Activated T-helper 1 cell treated with anti-CD3 and anti-CD28 coated beads, Interleukin-12 subunit alpha, Interleukin-12 subunit beta, Interleukin-2, Interleukin-4 antibody, amounts not matched to agents 30 ng/mL and 10 ng/mL and 1 ng/mL, durations not matched to agents 14 hours and 24 hours and 36 hours (primary cell): ENCODE measurements at regions not wholly inside any gene's neighbourhood (a gene's known extent, or its start where the extent isn't known, plus 50 kb on each side); places are given as distances from the start of the nearest gene placed in this dataset.
"Not testable (repeated sequence)": the region's sequence is repeated elsewhere in the genome, so short reads cannot be mapped to it uniquely, and the experiment has no call there.

ENCODE experiments used
- DNase-seq: peaks from one replicate; pipeline ENCODE4 v3.0.0; 2021; ENCODE audit warnings: low spot score
- H3K27ac Mint-ChIP-seq: one replicate; pipeline ENCODE4 v1.8.0; 2021; ENCODE audit warnings: mild to moderate bottlenecking, mixed read lengths
- H3K27me3 Mint-ChIP-seq: one replicate; pipeline ENCODE4 v1.8.0; 2022; ENCODE audit warnings: mild to moderate bottlenecking, moderate library complexity, mixed read lengths; ENCODE audit not compliant: insufficient read depth
- H3K36me3 Mint-ChIP-seq: one replicate; pipeline ENCODE4 v1.8.0; 2021; ENCODE audit warnings: low read depth, mixed read lengths
- H3K4me1 Mint-ChIP-seq: one replicate; pipeline ENCODE4 v1.8.0; 2021; ENCODE audit warnings: low read depth, mixed read lengths
- H3K4me3 Mint-ChIP-seq: one replicate; pipeline ENCODE4 v1.8.0; 2021; ENCODE audit warnings: mild to moderate bottlenecking, moderate library complexity, mixed read lengths
- H3K9me3 Mint-ChIP-seq: one replicate; pipeline ENCODE4 v1.8.0; 2021; ENCODE audit warnings: mixed read lengths
- intact Hi-C: fragments of 100-400 bp; cut with micrococcal nuclease; formaldehyde crosslinking; loops from one replicate; pipeline ENCODE4 v1.15.1; 2024

GRCh38 chr19:34871911-34872310, 54.8 kb upstream of the ZNF30 start:
- H3K4me3 Mint-ChIP-seq, H3K27me3 Mint-ChIP-seq, H3K4me1 Mint-ChIP-seq, H3K36me3 Mint-ChIP-seq, H3K27ac Mint-ChIP-seq, DNase-seq, H3K9me3 Mint-ChIP-seq, intact Hi-C loops: not testable (repeated sequence)

GRCh38 chr19:34867631-34868030, 59.1 kb upstream of the ZNF30 start:
- H3K27ac Mint-ChIP-seq = no peak overlapping the region
- H3K9me3 Mint-ChIP-seq = peaks cover 12% of the 10 kb centered on the region
- H3K4me1 Mint-ChIP-seq = no peaks in the 10 kb centered on the region
- DNase-seq = no peak
- no peak overlapping the region for H3K4me3 Mint-ChIP-seq
- no peaks in the 10 kb centered on the region for H3K36me3 Mint-ChIP-seq
- H3K27me3 Mint-ChIP-seq = peaks cover 2% of the 10 kb centered on the region
- intact Hi-C loops = no loop called here

DNA sequence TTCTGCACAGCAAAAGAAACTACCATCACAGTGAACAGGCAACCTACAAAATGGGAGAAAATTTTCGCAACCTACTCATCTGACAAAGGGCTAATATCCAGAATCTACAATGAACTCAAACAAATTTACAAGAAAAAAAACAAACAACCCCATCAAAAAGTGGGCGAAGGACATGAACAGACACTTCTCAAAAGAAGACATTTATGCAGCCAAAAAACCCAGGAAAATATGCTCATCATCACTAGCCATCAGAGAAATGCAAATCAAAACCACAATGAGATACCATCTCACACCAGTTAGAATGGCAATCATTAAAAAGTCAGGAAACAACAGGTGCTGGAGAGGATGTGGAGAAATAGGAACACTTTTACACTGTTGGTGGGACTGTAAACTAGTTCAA, 61.5 kb upstream of the ZNF30 start:
- H3K4me3 Mint-ChIP-seq, H3K27ac Mint-ChIP-seq, H3K4me1 Mint-ChIP-seq, H3K36me3 Mint-ChIP-seq, intact Hi-C loops, DNase-seq, H3K27me3 Mint-ChIP-seq: not testable (repeated sequence)
- peaks cover 12% of the 10 kb centered on the region for H3K9me3 Mint-ChIP-seq

GRCh38 chr19:34859823-34860736, 66.6 kb upstream of the ZNF30 start:
- peaks cover 23% of the 10 kb centered on the region for H3K4me1 Mint-ChIP-seq
- DNase-seq, H3K36me3 Mint-ChIP-seq, H3K27me3 Mint-ChIP-seq, intact Hi-C loops: not testable (repeated sequence)
- peak overlapping the region; percentile 45 for H3K27ac Mint-ChIP-seq
- H3K4me3 Mint-ChIP-seq = peak overlapping the region; percentile 89
- H3K9me3 Mint-ChIP-seq = peaks cover 17% of the 10 kb centered on the region

DNA sequence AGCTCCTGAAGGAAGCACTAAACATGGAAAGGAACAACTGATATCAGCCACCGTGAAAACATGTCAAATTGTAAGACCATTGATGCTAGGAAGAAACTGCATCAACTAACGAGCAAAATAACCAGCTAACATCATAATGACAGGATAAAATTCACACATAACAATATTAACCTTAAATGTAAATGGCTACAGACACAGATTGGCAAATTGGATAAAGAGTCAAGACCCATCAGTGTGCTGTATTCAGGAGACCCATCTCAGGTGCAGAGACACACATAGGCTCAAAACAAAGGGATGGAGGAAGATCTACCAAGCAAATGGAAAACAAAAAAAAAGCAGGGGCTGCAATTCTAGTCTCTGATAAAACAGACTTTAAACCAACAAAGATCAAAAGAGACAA, 67.4 kb upstream of the ZNF30 start:
- intact Hi-C loops, H3K27me3 Mint-ChIP-seq, DNase-seq, H3K27ac Mint-ChIP-seq, H3K36me3 Mint-ChIP-seq: not testable (repeated sequence)
- peaks cover 23% of the 10 kb centered on the region for H3K4me1 Mint-ChIP-seq
- H3K4me3 Mint-ChIP-seq = peak overlapping the region; percentile 89
- H3K9me3 Mint-ChIP-seq = peaks cover 17% of the 10 kb centered on the region

DNA sequence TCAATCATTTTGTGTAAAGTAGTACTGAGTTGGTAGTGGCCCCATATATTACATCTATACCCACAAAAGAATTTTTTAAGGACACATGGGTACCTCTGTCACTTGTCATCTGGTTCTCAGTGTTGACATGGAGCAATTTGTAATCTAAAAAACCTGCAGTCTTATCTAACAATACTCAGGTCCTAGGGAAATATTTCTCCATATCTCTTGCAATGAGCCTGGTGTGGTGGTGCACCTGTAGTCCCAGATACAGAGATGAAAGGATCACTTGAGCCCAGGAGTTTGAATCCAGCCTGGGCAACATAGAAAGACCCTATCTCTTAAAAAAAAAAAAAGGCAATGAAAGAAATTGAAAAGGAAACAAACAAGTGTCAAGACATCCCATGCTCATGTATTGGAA, 70.7 kb upstream of the ZNF30 start:
- peaks cover 23% of the 10 kb centered on the region for H3K4me1 Mint-ChIP-seq
- H3K27ac Mint-ChIP-seq = no peak overlapping the region
- H3K36me3 Mint-ChIP-seq = peaks cover 6% of the 10 kb centered on the region
- H3K27me3 Mint-ChIP-seq = no peaks in the 10 kb centered on the region
- DNase-seq = no peak
- peaks cover 17% of the 10 kb centered on the region for H3K9me3 Mint-ChIP-seq
- no peak overlapping the region for H3K4me3 Mint-ChIP-seq
- intact Hi-C loops = no loop called here

DNA sequence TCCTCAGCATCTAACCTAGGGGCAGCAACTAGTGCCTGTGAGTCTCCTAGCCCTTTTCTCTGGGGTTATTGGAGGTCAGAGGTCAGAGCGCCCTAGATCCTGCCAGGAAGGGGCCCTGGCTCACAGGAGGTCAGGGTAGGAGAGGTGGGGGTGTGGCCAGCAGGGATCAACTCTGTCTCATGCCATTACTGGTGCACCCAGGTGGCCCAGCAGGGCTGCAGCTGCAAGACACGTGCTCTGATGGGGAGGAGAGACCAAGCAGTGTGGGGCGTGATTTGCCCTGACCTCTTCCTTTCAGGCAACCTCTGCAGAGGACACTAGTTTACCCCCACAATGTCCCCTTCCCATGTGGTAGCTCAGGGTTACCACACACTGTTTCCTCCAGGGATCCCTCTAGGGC, 73.3 kb upstream of the ZNF30 start:
- H3K36me3 Mint-ChIP-seq = peaks cover 3% of the 10 kb centered on the region
- no peaks in the 10 kb centered on the region for H3K27me3 Mint-ChIP-seq
- DNase-seq = no peak
- intact Hi-C loops = no loop called here
- peaks cover 14% of the 10 kb centered on the region for H3K9me3 Mint-ChIP-seq
- no peak overlapping the region for H3K4me3 Mint-ChIP-seq
- H3K4me1 Mint-ChIP-seq = peaks cover 5% of the 10 kb centered on the region
- no peak overlapping the region for H3K27ac Mint-ChIP-seq

GRCh38 chr19:34852669-34853068, 74.0 kb upstream of the ZNF30 start:
- peaks cover 13% of the 10 kb centered on the region for H3K9me3 Mint-ChIP-seq
- no peak overlapping the region for H3K4me3 Mint-ChIP-seq
- peaks cover 2% of the 10 kb centered on the region for H3K36me3 Mint-ChIP-seq
- no peak overlapping the region for H3K27ac Mint-ChIP-seq
- H3K27me3 Mint-ChIP-seq = no peaks in the 10 kb centered on the region
- intact Hi-C loops = no loop called here
- no peaks in the 10 kb centered on the region for H3K4me1 Mint-ChIP-seq
- no peak for DNase-seq

GRCh38 chr19:34851277-34851804, 75.4 kb upstream of the ZNF30 start:
- intact Hi-C loops = no loop called here
- Mint-ChIP-seq H3K27me3 (no peaks in the 10 kb centered on the region), H3K4me3 (no peak overlapping the region), H3K36me3 (peaks cover 2% of the 10 kb centered on the region), H3K9me3 (peaks cover 9% of the 10 kb centered on the region), H3K27ac (no peak overlapping the region), H3K4me1 (no peaks in the 10 kb centered on the region)
- DNase-seq = no peak

- H3K9me3 Mint-ChIP-seq = peaks cover 5% of the 10 kb centered on the region
- no peaks in the 10 kb centered on the region for H3K27me3 Mint-ChIP-seq
Measured at GRCh38 chr19:34847393-34847792, 74.4 kb upstream of the ZNF599 start.

GRCh38 chr19:34844277-34844676, 71.3 kb upstream of the ZNF599 start:
- Mint-ChIP-seq H3K4me3 (no peak overlapping the region), H3K9me3 (peaks cover 5% of the 10 kb centered on the region), H3K27me3 (no peaks in the 10 kb centered on the region), H3K36me3 (peaks cover 2% of the 10 kb centered on the region), H3K27ac (no peak overlapping the region), H3K4me1 (no peaks in the 10 kb centered on the region)
- no peak for DNase-seq
- intact Hi-C loops = no loop called here

More at GRCh38 chr19:34847393-34847792, 74.4 kb upstream of the ZNF599 start:
- Mint-ChIP-seq H3K27ac (no peak overlapping the region), H3K4me1 (no peaks in the 10 kb centered on the region), H3K4me3 (no peak overlapping the region), H3K36me3 (peaks cover 2% of the 10 kb centered on the region)
- no peak for DNase-seq
- intact Hi-C loops = no loop called here

DNA sequence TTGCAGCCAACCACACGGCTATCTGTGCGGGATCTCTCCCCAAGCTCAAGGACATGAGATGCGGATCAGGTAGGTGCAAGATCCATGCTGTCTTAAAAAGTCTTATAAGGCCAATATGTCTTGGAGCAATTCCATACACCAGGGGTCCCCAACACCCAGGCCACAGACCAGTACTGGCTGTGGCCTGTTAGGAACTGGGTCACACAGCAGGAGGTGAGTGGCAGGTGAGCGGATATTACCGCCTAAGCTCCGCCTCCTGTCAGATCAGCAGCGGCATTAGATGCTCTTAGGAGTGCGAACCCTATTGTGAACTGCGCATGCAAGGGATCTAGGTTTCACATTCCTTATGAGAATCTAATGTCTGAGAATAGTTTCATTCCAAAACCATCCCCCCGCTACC, 68.8 kb upstream of the ZNF599 start:
- no peak for DNase-seq
- H3K27me3 Mint-ChIP-seq = peaks cover 4% of the 10 kb centered on the region
- H3K36me3 Mint-ChIP-seq = no peaks in the 10 kb centered on the region
- no peak overlapping the region for H3K4me3 Mint-ChIP-seq
- intact Hi-C loops = no loop called here
- no peak overlapping the region for H3K27ac Mint-ChIP-seq
- H3K4me1 Mint-ChIP-seq = peaks cover 6% of the 10 kb centered on the region
- no peaks in the 10 kb centered on the region for H3K9me3 Mint-ChIP-seq

- Mint-ChIP-seq H3K4me1 (peaks cover 6% of the 10 kb centered on the region), H3K9me3 (no peaks in the 10 kb centered on the region), H3K4me3 (no peak overlapping the region), H3K27ac (no peak overlapping the region), H3K36me3 (no peaks in the 10 kb centered on the region), H3K27me3 (peaks cover 4% of the 10 kb centered on the region)
- DNase-seq = no peak
- intact Hi-C loops = no loop called here
Measured at GRCh38 chr19:34838753-34839431, 65.9 kb upstream of the ZNF599 start.
